A549 (cell line): ENCODE measurements at regions not wholly inside any gene's neighbourhood (a gene's known extent, or its start where the extent isn't known, plus 50 kb on each side); places are given as distances from the start of the nearest gene placed in this dataset.

Source experiments
- ATAC-seq, 2 experiments: fragments of 200-7000 bp in 1 of 2; fragments of >200 bp in 1 of 2; cut with Nextera tagmentation in 1 of 2; cut with Tn5 transposase in 1 of 2; 3 replicates each; pipeline versions ENCODE4 v1.8.0 to v1.9.1; 2018 to 2020; ENCODE audit warnings: mild to moderate bottlenecking in 1 of 2, moderate library complexity in 1 of 2
- CTCF ChIA-PET: fragments of 300-600 bp; sonication (Branson Sonifier 250); formaldehyde crosslinking; extraction: SDS; loops from one replicate; lab custom pipeline; 2021; ENCODE audit warnings: antibody characterized with exemption, inconsistent platforms; lab: Yijun Ruan, JAX
- POLR2A ChIA-PET: fragments of 350-600 bp; formaldehyde crosslinking; extraction: SDS; loops from one replicate; lab custom pipeline; 2021; ENCODE audit warnings: antibody characterized with exemption, inconsistent platforms; lab: Yijun Ruan, JAX
- DNase-seq, 2 experiments: peaks; one replicate each; pipeline versions ENCODE4 v3.0.0 to v3.0.0-alpha.2; 2011 to 2016; ENCODE audit warnings: low read depth in 1 of 2, low spot score in 1 of 2
- FAIRE-seq: peaks from 2 replicates; lab custom pipeline; 2011; peaks lifted over from hg19 to GRCh38; lab: Jason Lieb, UNC
- H3K27ac ChIP-seq, 2 experiments: fragments of >200 bp; sonication (Bioruptor Twin); formaldehyde crosslinking; 3 replicates each; pipeline ENCODE4 v1.5.1; 2016 to 2017
- H3K4me1 ChIP-seq: fragments of >200 bp; sonication (Bioruptor Twin); formaldehyde crosslinking; 3 replicates; pipeline ENCODE4 v1.6.1; 2016
- H3K4me2 ChIP-seq: fragments of >200 bp; sonication (Bioruptor Twin); formaldehyde crosslinking; 3 replicates; pipeline ENCODE4 v1.6.1; 2016
- H3K4me3 ChIP-seq: fragments of >200 bp; sonication (Bioruptor Twin); formaldehyde crosslinking; 3 replicates; pipeline ENCODE4 v1.5.1; 2016
- H3K9me3 ChIP-seq: fragments of >200 bp; sonication (Bioruptor Twin); formaldehyde crosslinking; 3 replicates; pipeline ENCODE4 v1.6.1; 2016
- BHLHE40 ChIP-seq: IDR thresholded peaks from 2 replicates; pipeline ENCODE4 v1.6.1; 2012; ENCODE audit warnings: low read depth, low read length, inconsistent platforms
- CBX2 ChIP-seq: fragments of 200-600 bp; sonication (generic); IDR thresholded peaks from 2 replicates; pipeline ENCODE4 v1.6.1; 2016; ENCODE audit warnings: low read depth, mild to moderate bottlenecking, borderline replicate concordance
- CBX8 ChIP-seq: fragments of 200-600 bp; sonication (generic); IDR thresholded peaks from 2 replicates; pipeline ENCODE4 v1.6.1; 2016
- CEBPB ChIP-seq, 2 experiments: fragments of >200 bp in 1 of 2; sonication (Bioruptor Twin) in 1 of 2; formaldehyde crosslinking in 1 of 2; IDR thresholded peaks; 2 replicates each; pipeline ENCODE4 v1.6.1; 2012 to 2016
- CHD4 ChIP-seq: fragments of 200-600 bp; sonication (generic); IDR thresholded peaks from 2 replicates; pipeline ENCODE4 v1.6.1; 2016; ENCODE audit warnings: antibody characterized with exemption, mild to moderate bottlenecking, borderline replicate concordance
- EHF ChIP-seq: fragments of 250-450 bp; sonication (Bioruptor Pico); IDR thresholded peaks from 2 replicates; pipeline ENCODE4 v1.5.0; 2020; ENCODE audit warnings: mild to moderate bottlenecking
- EHMT2 ChIP-seq: fragments of 200-600 bp; sonication (generic); IDR thresholded peaks from 2 replicates; pipeline ENCODE4 v1.6.1; 2016; ENCODE audit warnings: antibody characterized with exemption, low read depth, mild to moderate bottlenecking, moderate library complexity
- EP300 ChIP-seq, 2 experiments: fragments of >200 bp; sonication (Bioruptor Twin); formaldehyde crosslinking; IDR thresholded peaks; 2 replicates in 1 of 2; 3 replicates in 1 of 2; pipeline ENCODE4 v1.6.1; 2016 to 2017
- ESRRA ChIP-seq: fragments of 150-350 bp; IDR thresholded peaks from 2 replicates; pipeline ENCODE4 v1.6.1; 2014; ENCODE audit warnings: mild to moderate bottlenecking, low read length, borderline replicate concordance
- FOSB ChIP-seq: fragments of 250-450 bp; sonication (Bioruptor Pico); IDR thresholded peaks from 2 replicates; pipeline ENCODE4 v1.5.0; 2020; ENCODE audit warnings: mild to moderate bottlenecking, moderate library complexity
- HOXB13 ChIP-seq: fragments of 250-450 bp; sonication (Bioruptor Pico); IDR thresholded peaks from 2 replicates; pipeline ENCODE4 v1.5.0; 2020; ENCODE audit warnings: low read depth, mild to moderate bottlenecking, moderate library complexity
- MAFK ChIP-seq: fragments of 450-650 bp; IDR thresholded peaks from 2 replicates; pipeline ENCODE4 v1.6.1; 2014; ENCODE audit not compliant: partially characterized antibody
- NFE2L2 ChIP-seq: fragments of 150-350 bp; conservative IDR thresholded peaks from 2 replicates; pipeline ENCODE4 v1.6.1; 2014; ENCODE audit warnings: low read length
- RAD21 ChIP-seq, 2 experiments: fragments of >200 bp in 1 of 2; sonication (Bioruptor Twin) in 1 of 2; formaldehyde crosslinking in 1 of 2; IDR thresholded peaks in 1 of 2; conservative IDR thresholded peaks in 1 of 2; 2 replicates in 1 of 2; 3 replicates in 1 of 2; pipeline ENCODE4 v1.6.1; 2012 to 2018; ENCODE audit warnings: inconsistent platforms in 1 of 2
- RNF2 ChIP-seq: fragments of 200-600 bp; sonication (generic); IDR thresholded peaks from 2 replicates; pipeline ENCODE4 v1.6.1; 2016; ENCODE audit warnings: low read depth, mild to moderate bottlenecking, antibody characterized with exemption, moderate library complexity, borderline replicate concordance
- SMC3 ChIP-seq: fragments of >200 bp; sonication (Bioruptor Twin); formaldehyde crosslinking; IDR thresholded peaks from 3 replicates; pipeline ENCODE4 v1.6.1; 2018; ENCODE audit warnings: inconsistent platforms
- SREBF2 ChIP-seq: fragments of 450-650 bp; IDR thresholded peaks from 2 replicates; pipeline ENCODE4 v1.6.1; 2014; ENCODE audit warnings: mild to moderate bottlenecking, moderate library complexity
- ZFP36 ChIP-seq: fragments of 450-650 bp; IDR thresholded peaks from 2 replicates; pipeline ENCODE4 v1.6.1; 2014; ENCODE audit warnings: borderline replicate concordance; ENCODE audit not compliant: partially characterized antibody
- ZNF302 ChIP-seq: fragments of 250-450 bp; sonication (Bioruptor Pico); IDR thresholded peaks from 2 replicates; pipeline ENCODE4 v1.9.0; 2021; ENCODE audit warnings: inconsistent platforms, mild to moderate bottlenecking, moderate library complexity
- ZSCAN20 ChIP-seq: fragments of 250-450 bp; sonication (Bioruptor Pico); IDR thresholded peaks from 2 replicates; pipeline ENCODE4 v1.8.0; 2022; ENCODE audit warnings: mild to moderate bottlenecking, moderate library complexity
- WGBS: methylation state at CpG from one replicate; pipeline ENCODE4 v1.1.6; 2017; ENCODE audit errors: missing lambda C conversion rate; 5-methylcytosine and 5-hydroxymethylcytosine counted together
- TF ChIP-seq, protein P1 (sequence below): fragments of >200 bp; sonication (Bioruptor Twin); formaldehyde crosslinking; IDR thresholded peaks from 3 replicates; pipeline ENCODE4 v1.6.1; 2016
- TF ChIP-seq, protein P2 (sequence below): fragments of 200-600 bp; sonication (generic); IDR thresholded peaks from 2 replicates; pipeline ENCODE4 v1.6.1; 2016; ENCODE audit warnings: antibody characterized with exemption, mild to moderate bottlenecking, moderate library complexity
- TF ChIP-seq, protein P3 (sequence below): fragments of 150-350 bp; IDR thresholded peaks from 2 replicates; pipeline ENCODE4 v1.6.1; 2014; ENCODE audit warnings: low read depth, mild to moderate bottlenecking, low read length
- TF ChIP-seq, protein P4 (sequence below): fragments of >200 bp; sonication (Bioruptor Twin); formaldehyde crosslinking; IDR thresholded peaks from 2 replicates; pipeline ENCODE4 v1.6.1; 2016
- TF ChIP-seq, protein P5 (sequence below): IDR thresholded peaks from 2 replicates; pipeline ENCODE4 v1.6.1; 2012; ENCODE audit warnings: low read depth, borderline replicate concordance
- TF ChIP-seq, protein P6 (sequence below): IDR thresholded peaks from 2 replicates; pipeline ENCODE4 v1.6.1; 2012
- TF ChIP-seq, protein P7 (sequence below): fragments of 450-650 bp; IDR thresholded peaks from 2 replicates; pipeline ENCODE4 v1.6.1; 2014; ENCODE audit warnings: antibody characterized with exemption

DNA sequence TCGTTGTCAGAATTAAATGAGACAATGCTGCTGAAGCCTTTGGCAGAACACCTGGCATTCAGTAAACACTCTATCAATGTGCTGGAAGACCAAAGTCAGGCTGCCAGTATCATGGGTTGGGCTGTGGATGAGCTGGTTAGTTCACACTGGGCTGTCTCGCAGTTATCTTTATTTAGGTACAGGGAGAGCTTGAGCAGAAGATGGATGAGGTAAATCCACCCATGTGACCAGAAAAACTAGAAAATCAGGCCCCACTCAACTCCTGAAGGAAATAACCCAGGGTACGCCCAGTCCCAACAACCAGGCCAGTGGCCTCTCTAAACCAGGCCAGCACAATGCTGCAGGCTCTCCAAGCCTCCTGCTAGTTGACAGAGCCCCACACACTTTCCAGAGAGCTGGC lies 330.3 kb downstream of the TNS1 start:
- POLR2A ChIA-PET: no interaction called here
- no peak overlapping the region for H3K4me3 ChIP-seq
- ATAC-seq: no peak
- TF ChIP-seq MAFK: no peak
- TF ChIP-seq BHLHE40: no peak
- TF ChIP-seq, protein P1, sequence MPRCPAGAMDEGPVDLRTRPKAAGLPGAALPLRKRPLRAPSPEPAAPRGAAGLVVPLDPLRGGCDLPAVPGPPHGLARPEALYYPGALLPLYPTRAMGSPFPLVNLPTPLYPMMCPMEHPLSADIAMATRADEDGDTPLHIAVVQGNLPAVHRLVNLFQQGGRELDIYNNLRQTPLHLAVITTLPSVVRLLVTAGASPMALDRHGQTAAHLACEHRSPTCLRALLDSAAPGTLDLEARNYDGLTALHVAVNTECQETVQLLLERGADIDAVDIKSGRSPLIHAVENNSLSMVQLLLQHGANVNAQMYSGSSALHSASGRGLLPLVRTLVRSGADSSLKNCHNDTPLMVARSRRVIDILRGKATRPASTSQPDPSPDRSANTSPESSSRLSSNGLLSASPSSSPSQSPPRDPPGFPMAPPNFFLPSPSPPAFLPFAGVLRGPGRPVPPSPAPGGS: no peak
- TF ChIP-seq CBX2: no peak
- no peak for TF ChIP-seq ZNF302 (CRISPR knock-in tag)
- TF ChIP-seq, protein P2, sequence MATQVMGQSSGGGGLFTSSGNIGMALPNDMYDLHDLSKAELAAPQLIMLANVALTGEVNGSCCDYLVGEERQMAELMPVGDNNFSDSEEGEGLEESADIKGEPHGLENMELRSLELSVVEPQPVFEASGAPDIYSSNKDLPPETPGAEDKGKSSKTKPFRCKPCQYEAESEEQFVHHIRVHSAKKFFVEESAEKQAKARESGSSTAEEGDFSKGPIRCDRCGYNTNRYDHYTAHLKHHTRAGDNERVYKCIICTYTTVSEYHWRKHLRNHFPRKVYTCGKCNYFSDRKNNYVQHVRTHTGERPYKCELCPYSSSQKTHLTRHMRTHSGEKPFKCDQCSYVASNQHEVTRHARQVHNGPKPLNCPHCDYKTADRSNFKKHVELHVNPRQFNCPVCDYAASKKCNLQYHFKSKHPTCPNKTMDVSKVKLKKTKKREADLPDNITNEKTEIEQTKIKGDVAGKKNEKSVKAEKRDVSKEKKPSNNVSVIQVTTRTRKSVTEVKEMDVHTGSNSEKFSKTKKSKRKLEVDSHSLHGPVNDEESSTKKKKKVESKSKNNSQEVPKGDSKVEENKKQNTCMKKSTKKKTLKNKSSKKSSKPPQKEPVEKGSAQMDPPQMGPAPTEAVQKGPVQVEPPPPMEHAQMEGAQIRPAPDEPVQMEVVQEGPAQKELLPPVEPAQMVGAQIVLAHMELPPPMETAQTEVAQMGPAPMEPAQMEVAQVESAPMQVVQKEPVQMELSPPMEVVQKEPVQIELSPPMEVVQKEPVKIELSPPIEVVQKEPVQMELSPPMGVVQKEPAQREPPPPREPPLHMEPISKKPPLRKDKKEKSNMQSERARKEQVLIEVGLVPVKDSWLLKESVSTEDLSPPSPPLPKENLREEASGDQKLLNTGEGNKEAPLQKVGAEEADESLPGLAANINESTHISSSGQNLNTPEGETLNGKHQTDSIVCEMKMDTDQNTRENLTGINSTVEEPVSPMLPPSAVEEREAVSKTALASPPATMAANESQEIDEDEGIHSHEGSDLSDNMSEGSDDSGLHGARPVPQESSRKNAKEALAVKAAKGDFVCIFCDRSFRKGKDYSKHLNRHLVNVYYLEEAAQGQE: no peak
- TF ChIP-seq SREBF2: no peak
- TF ChIP-seq CEBPB (IDR thresholded peaks at IDR 0.05): no peak
- TF ChIP-seq, protein P3, sequence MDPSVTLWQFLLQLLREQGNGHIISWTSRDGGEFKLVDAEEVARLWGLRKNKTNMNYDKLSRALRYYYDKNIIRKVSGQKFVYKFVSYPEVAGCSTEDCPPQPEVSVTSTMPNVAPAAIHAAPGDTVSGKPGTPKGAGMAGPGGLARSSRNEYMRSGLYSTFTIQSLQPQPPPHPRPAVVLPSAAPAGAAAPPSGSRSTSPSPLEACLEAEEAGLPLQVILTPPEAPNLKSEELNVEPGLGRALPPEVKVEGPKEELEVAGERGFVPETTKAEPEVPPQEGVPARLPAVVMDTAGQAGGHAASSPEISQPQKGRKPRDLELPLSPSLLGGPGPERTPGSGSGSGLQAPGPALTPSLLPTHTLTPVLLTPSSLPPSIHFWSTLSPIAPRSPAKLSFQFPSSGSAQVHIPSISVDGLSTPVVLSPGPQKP: no peak
- no peak for TF ChIP-seq ESRRA
- no peak for TF ChIP-seq EHF
- no peak for TF ChIP-seq FOSB (CRISPR knock-in tag)
- no peak for TF ChIP-seq CHD4
- TF ChIP-seq RNF2: no peak
- no peaks in the 10 kb centered on the region for H3K4me1 ChIP-seq
- no peak overlapping the region for H3K27ac ChIP-seq
- 0 out of 3 replicates have a peak, but pooled peaks cover 4% of the 10 kb centered on the region for H3K9me3 ChIP-seq
- no peak overlapping the region for H3K4me2 ChIP-seq
- 34% methylated on average over 3 of the region's 3 CpGs for WGBS
- DNase-seq: no peak
- FAIRE-seq: no peak
- CTCF ChIA-PET: interaction anchor here (0.7 to 0.9 kb wide), 2 partner anchors 22 to 41 kb away, joined by 3 read pairs; no protein-coding TSS in a partner anchor

DNA sequence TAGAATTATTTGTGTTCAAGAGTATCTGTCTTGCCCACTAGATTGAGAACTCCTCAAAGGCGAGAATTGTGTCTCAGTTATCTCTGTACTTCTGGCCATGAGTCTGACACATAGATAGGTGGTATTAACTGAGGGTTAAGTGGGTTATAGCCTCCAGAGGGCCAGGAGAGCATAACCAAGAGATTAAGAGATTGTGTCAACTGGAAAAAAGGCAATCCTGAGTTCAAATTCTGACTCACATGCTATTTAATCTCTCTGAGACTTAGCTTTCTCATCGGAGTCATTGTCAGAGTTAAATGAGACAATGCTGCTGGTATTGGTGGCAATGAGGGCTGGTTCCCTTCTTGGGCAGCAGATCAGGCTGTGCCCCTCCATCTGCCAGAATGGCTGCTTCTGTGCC lies 330.9 kb downstream of the TNS1 start:
- H3K27ac ChIP-seq: no peak overlapping the region
- TF ChIP-seq, protein P4, sequence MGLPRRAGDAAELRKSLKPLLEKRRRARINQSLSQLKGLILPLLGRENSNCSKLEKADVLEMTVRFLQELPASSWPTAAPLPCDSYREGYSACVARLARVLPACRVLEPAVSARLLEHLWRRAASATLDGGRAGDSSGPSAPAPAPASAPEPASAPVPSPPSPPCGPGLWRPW: no peak
- 0 out of 3 replicates have a peak, but pooled peaks cover 4% of the 10 kb centered on the region for H3K9me3 ChIP-seq
- no peak overlapping the region for H3K4me3 ChIP-seq
- CTCF ChIA-PET: interaction anchor here (0.7 kb wide), 1 partner anchor 41 kb away, joined by 3 read pairs; no protein-coding TSS in a partner anchor
- H3K4me2 ChIP-seq: no peak overlapping the region
- no peaks in the 10 kb centered on the region for H3K4me1 ChIP-seq
- WGBS: 39% methylated on average over 2 of the region's 2 CpGs
- ATAC-seq (no peak), FAIRE-seq (no peak), DNase-seq (no peak)
- POLR2A ChIA-PET: no interaction called here

DNA sequence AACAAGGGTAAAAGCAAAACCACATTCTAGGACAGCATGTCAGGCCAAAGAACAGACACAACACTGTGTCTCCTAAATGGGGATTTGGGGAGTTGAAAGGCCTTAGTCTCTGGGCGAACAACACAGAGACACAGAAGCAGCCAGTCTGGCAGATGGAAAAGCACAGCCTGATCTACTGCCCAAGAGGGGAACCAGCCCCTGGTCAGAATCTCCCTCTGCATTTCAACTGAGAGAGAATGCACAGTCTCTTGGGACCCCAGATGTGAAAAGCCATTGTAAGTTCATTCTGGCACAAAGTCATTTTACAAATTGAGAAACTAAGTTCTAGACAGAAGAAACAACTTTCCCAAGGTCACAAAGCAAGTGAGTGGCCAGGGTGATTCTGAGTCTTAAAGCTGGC lies 331.7 kb downstream of the TNS1 start:
- CTCF ChIA-PET: no interaction called here
- DNase-seq: no peak
- no peak for ATAC-seq
- TF ChIP-seq CEBPB (IDR thresholded peaks at IDR 0.05): no peak
- TF ChIP-seq CBX2: no peak
- no peak for TF ChIP-seq SREBF2
- no peak for TF ChIP-seq ZSCAN20 (CRISPR knock-in tag)
- TF ChIP-seq, protein P5, sequence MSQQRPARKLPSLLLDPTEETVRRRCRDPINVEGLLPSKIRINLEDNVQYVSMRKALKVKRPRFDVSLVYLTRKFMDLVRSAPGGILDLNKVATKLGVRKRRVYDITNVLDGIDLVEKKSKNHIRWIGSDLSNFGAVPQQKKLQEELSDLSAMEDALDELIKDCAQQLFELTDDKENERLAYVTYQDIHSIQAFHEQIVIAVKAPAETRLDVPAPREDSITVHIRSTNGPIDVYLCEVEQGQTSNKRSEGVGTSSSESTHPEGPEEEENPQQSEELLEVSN: no peak
- no peak for TF ChIP-seq CBX8
- TF ChIP-seq SMC3: no peak
- no peak for TF ChIP-seq NFE2L2
- TF ChIP-seq MAFK: no peak
- TF ChIP-seq, protein P6, sequence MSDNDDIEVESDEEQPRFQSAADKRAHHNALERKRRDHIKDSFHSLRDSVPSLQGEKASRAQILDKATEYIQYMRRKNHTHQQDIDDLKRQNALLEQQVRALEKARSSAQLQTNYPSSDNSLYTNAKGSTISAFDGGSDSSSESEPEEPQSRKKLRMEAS: no peak
- no peak for TF ChIP-seq ZFP36
- no peak for TF ChIP-seq EP300 (IDR thresholded peaks at IDR 0.05)
- TF ChIP-seq RAD21 (conservative IDR thresholded peaks at IDR 0.05 in 1 of 2, IDR thresholded peaks at IDR 0.05 in 1 of 2): no peak
- TF ChIP-seq HOXB13 (CRISPR knock-in tag): no peak
- no peak for TF ChIP-seq EHMT2
- no peak for TF ChIP-seq EHF
- TF ChIP-seq, protein P7, sequence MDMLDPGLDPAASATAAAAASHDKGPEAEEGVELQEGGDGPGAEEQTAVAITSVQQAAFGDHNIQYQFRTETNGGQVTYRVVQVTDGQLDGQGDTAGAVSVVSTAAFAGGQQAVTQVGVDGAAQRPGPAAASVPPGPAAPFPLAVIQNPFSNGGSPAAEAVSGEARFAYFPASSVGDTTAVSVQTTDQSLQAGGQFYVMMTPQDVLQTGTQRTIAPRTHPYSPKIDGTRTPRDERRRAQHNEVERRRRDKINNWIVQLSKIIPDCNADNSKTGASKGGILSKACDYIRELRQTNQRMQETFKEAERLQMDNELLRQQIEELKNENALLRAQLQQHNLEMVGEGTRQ: no peak
- no peak for TF ChIP-seq RNF2

More for the DNA sequence above, 331.7 kb downstream of the TNS1 start:
- peaks cover 2% of the 10 kb centered on the region; the same call in 1 of the 3 replicates for H3K4me1 ChIP-seq
- no peak overlapping the region for H3K4me3 ChIP-seq
- FAIRE-seq: no peak
- no peak overlapping the region for H3K27ac ChIP-seq
- H3K9me3 ChIP-seq: 0 out of 3 replicates have a peak, but pooled peaks cover 4% of the 10 kb centered on the region
- WGBS: 88% methylated on average over 1 of the region's 1 CpG
- H3K4me2 ChIP-seq: no peak overlapping the region
- POLR2A ChIA-PET: no interaction called here
